Activated CD4-positive, alpha-beta memory T cell treated with anti-CD3 and anti-CD28 coated beads for 36 hours (primary cell): ENCODE measurements at regions not wholly inside any gene's neighbourhood (a gene's known extent, or its start where the extent isn't known, plus 50 kb on each side); places are given as distances from the start of the nearest gene placed in this dataset.

Source experiments
- CTCF ChIA-PET: fragments of 350-600 bp; sonication (Branson Sonifier 250); formaldehyde crosslinking; loops from one replicate; lab custom pipeline; 2021; ENCODE audit warnings: antibody characterized with exemption, inconsistent platforms; lab: Charles Lee
- POLR2A ChIA-PET: fragments of 350-600 bp; sonication (Branson Sonifier 250); formaldehyde crosslinking; loops from one replicate; lab custom pipeline; 2021; ENCODE audit warnings: antibody characterized with exemption; lab: Charles Lee
- DNase-seq: peaks from one replicate; pipeline ENCODE4 v3.0.0-alpha.2; 2020
- H3K27ac Mint-ChIP-seq: one replicate; pipeline ENCODE4 v1.8.0; 2021; ENCODE audit warnings: mixed read lengths
- H3K27me3 Mint-ChIP-seq: one replicate; pipeline ENCODE4 v1.8.0; 2021; ENCODE audit warnings: mixed read lengths
- H3K36me3 Mint-ChIP-seq: one replicate; pipeline ENCODE4 v1.8.0; 2021; ENCODE audit warnings: mixed read lengths
- H3K4me1 Mint-ChIP-seq: one replicate; pipeline ENCODE4 v1.8.0; 2021; ENCODE audit warnings: low read depth, mixed read lengths
- H3K4me3 Mint-ChIP-seq: one replicate; pipeline ENCODE4 v1.8.0; 2021; ENCODE audit warnings: mild to moderate bottlenecking, mixed read lengths
- H3K9me3 Mint-ChIP-seq: one replicate; pipeline ENCODE4 v1.8.0; 2021; ENCODE audit warnings: mixed read lengths
- intact Hi-C: fragments of 100-400 bp; cut with micrococcal nuclease; formaldehyde crosslinking; loops from one replicate; pipeline ENCODE4 v1.15.1; 2023

GRCh38 chr7:155911471-155912105 lies 99.3 kb upstream of the SHH start:
- ChIA-PET CTCF (no interaction called here), POLR2A (no interaction called here)
- intact Hi-C loops: no loop called here
- no peak overlapping the region for H3K4me3 Mint-ChIP-seq
- H3K27me3 Mint-ChIP-seq: no peaks in the 10 kb centered on the region
- DNase-seq: no peak
- H3K27ac Mint-ChIP-seq: no peak overlapping the region
- H3K36me3 Mint-ChIP-seq: no peaks in the 10 kb centered on the region
- no peaks in the 10 kb centered on the region for H3K4me1 Mint-ChIP-seq
- H3K9me3 Mint-ChIP-seq: peaks cover 24% of the 10 kb centered on the region

DNA sequence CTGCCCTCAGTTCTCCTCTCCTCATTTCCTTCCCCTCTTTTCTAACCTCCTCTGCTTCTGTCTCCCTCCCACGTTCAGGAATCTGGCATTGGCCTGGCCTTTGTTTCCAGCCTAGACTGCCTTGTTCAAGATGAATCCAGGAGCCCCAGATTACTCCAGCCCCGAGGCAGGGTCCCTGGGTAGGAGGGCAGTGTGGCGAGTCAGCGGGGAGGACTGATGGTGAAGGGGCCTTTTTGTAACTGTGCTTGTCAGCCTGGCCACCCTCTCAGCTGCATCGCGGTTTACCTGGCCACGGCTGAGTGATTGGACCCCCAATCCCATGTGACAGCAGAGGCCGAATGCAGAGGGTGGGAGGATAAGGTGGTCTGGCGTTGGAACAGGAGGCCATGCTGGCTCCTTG lies 96.1 kb upstream of the SHH start:
- CTCF ChIA-PET: no interaction called here
- Mint-ChIP-seq H3K27me3 (no peaks in the 10 kb centered on the region), H3K4me1 (no peaks in the 10 kb centered on the region), H3K36me3 (no peaks in the 10 kb centered on the region), H3K27ac (no peak overlapping the region), H3K9me3 (peaks cover 26% of the 10 kb centered on the region), H3K4me3 (no peak overlapping the region)
- DNase-seq: no peak
- intact Hi-C loops: no loop called here
- POLR2A ChIA-PET: no interaction called here

GRCh38 chr7:155907450-155908200 lies 95.4 kb upstream of the SHH start:
- Mint-ChIP-seq H3K27me3 (no peaks in the 10 kb centered on the region), H3K4me1 (no peaks in the 10 kb centered on the region), H3K27ac (no peak overlapping the region), H3K36me3 (no peaks in the 10 kb centered on the region), H3K4me3 (no peak overlapping the region), H3K9me3 (peaks cover 25% of the 10 kb centered on the region)
- ChIA-PET POLR2A (no interaction called here), CTCF (no interaction called here)
- intact Hi-C loops: no loop called here
- DNase-seq: no peak

- Mint-ChIP-seq H3K27ac (no peak overlapping the region), H3K36me3 (no peaks in the 10 kb centered on the region), H3K4me1 (no peaks in the 10 kb centered on the region), H3K27me3 (peaks cover 3% of the 10 kb centered on the region), H3K9me3 (peaks cover 2% of the 10 kb centered on the region), H3K4me3 (no peak overlapping the region)
- no peak for DNase-seq
- CTCF ChIA-PET: no interaction called here
- intact Hi-C loops: no loop called here
- POLR2A ChIA-PET: no interaction called here
Measured at GRCh38 chr7:155901176-155901575, 88.9 kb upstream of the SHH start.

- ChIA-PET POLR2A (no interaction called here), CTCF (no interaction called here)
- Mint-ChIP-seq H3K36me3 (no peaks in the 10 kb centered on the region), H3K27ac (no peak overlapping the region), H3K27me3 (peaks cover 3% of the 10 kb centered on the region), H3K4me1 (no peaks in the 10 kb centered on the region), H3K4me3 (no peak overlapping the region), H3K9me3 (peaks cover under 1% of the 10 kb centered on the region)
- intact Hi-C loops: no loop called here
- DNase-seq: no peak
Measured at GRCh38 chr7:155899596-155899995, 87.3 kb upstream of the SHH start.

DNA sequence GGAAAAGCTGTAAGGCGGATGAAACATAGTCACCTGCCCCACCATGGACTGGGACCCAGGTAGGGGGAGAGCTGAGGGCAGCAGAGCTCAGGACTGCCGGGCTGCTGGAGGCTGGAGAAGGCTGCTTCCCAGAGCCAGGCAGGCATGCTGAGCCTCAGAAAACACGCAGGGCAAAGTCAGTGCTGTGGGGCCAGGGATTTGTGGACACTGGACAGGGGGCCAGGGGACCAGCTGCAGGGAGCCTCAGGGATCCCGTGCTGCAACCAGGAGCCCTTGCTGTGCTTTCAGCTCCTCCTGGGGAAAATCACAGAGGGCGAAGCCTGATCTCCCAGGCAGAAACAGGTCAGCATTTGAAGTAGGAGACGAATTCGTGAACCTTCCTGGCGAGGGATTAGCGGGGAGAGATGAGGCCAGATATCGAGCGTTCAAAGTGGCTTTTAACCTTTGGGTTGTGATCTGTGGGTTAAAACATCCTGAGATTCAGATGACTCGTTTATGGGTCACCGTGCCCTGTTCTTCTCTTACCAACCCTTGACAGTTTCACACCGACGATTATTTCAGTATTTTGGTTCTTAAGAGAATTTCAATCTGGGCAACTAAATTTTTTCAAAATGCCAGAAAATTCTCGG lies 85.6 kb upstream of the SHH start:
- intact Hi-C loops: no loop called here
- Mint-ChIP-seq H3K36me3 (no peaks in the 10 kb centered on the region), H3K27me3 (peaks cover 3% of the 10 kb centered on the region), H3K27ac (no peak overlapping the region), H3K9me3 (no peaks in the 10 kb centered on the region), H3K4me1 (no peaks in the 10 kb centered on the region), H3K4me3 (no peak overlapping the region)
- no peak for DNase-seq
- ChIA-PET POLR2A (no interaction called here), CTCF (no interaction called here)

DNA sequence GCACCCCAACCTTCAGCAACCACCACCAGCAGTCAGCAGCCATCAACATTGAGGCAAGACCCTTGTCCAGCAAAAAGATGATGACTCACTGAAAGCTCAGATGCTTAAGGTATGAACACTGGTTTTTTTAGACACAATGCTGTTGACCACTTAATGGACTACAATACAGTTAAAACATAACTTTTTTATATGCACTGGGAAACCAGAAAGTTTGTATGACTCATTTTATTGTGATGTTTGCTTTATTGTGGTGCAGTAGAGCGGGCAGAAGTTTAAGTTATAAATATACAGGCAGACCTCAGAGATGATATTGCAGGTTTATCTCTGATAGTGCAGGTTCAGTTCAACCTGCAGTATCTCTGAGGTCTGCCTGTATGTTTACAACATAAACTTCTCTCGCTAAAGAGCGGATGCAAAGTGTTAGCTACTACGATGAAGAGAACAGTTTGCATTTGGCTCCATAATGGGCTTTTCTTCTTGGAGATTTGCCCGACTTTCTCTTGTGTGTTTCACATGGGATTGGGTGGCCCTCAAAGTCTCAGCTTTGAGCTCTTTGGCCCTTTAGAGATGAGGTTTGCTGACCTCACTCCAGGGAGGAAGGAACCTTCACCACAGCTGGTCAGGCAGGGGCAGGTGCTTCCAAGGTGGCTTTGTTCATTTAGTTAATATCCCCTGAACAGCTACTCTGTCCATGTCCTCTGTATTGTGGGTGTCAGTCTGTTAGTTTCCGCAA lies 84.4 kb upstream of the SHH start:
- intact Hi-C loops: no loop called here
- Mint-ChIP-seq H3K27ac (no peak overlapping the region), H3K9me3 (no peaks in the 10 kb centered on the region), H3K4me1 (no peaks in the 10 kb centered on the region), H3K4me3 (no peak overlapping the region), H3K27me3 (peaks cover 3% of the 10 kb centered on the region), H3K36me3 (no peaks in the 10 kb centered on the region)
- DNase-seq: no peak
- ChIA-PET CTCF (no interaction called here), POLR2A (no interaction called here)

DNA sequence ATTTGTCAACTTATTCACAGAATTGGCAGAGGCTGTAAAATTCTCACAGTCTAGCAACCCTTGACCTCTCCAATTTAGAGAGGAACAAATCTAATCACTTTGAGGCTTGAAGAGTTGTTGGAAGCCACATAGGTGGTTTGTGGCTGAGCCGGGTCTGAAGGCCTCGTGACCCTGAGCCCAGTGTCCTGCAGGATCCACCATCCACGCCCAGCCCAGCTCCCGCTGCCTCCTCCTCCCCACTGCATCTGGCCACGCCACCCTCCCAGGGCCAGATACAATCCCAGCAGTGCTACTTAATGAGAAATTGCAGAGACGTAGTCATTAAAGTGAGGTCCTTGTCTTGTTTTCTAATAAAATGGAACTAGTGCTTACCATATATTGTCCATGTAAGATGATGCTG lies 81.4 kb upstream of the SHH start:
- intact Hi-C loops: no loop called here
- ChIA-PET CTCF (no interaction called here), POLR2A (no interaction called here)
- Mint-ChIP-seq H3K27ac (no peak overlapping the region), H3K27me3 (peaks cover 3% of the 10 kb centered on the region), H3K4me1 (no peaks in the 10 kb centered on the region), H3K36me3 (no peaks in the 10 kb centered on the region), H3K4me3 (no peak overlapping the region), H3K9me3 (no peaks in the 10 kb centered on the region)
- no peak for DNase-seq

GRCh38 chr7:155893176-155893575 lies 80.9 kb upstream of the SHH start:
- Mint-ChIP-seq H3K27ac (no peak overlapping the region), H3K27me3 (peaks cover 3% of the 10 kb centered on the region), H3K36me3 (no peaks in the 10 kb centered on the region), H3K4me3 (no peak overlapping the region), H3K4me1 (no peaks in the 10 kb centered on the region), H3K9me3 (no peaks in the 10 kb centered on the region)
- intact Hi-C loops: no loop called here
- ChIA-PET CTCF (no interaction called here), POLR2A (no interaction called here)
- no peak for DNase-seq

DNA sequence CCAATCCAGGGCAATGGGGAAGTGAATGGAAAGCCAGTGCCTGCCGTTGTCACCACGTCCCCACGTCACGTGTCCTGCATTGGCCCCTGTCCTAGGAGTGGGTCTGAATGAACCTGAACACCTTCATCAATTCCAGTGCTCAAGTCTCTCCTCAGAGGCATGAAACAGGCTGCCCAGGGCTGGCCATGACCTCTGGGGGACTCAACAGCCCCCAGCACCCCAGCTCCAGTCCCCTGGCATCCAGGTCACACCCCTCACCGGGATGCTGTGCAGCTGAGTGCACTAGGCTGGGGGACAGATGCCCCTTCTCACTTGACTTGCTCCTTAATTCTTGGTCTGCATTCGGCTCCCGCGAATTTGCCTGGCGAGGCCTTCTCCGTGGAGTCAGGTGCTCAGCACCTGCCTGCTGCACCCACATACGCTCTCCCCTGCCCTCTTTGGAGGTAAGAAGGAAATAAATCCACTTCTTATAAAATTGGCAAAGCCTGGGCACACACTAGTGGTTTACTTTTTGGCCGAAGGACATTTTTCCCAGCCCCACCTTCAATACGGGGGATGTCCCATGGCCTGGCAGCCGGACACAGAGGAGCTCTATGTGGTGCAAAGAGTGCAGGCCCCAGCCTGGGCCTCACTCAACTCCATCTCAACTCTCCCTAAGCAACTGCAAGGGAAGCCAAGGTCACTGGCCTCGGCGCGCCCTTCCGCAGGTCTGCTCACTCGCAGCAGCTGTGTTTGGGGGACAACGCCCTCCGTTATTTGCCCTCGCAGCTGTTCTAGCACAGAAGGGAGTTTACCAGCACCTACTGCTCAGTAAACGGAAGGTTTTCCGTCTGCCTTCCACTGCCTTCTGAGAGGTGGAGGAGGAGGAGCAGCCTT lies 77.6 kb upstream of the SHH start:
- no peaks in the 10 kb centered on the region for H3K9me3 Mint-ChIP-seq
- no peaks in the 10 kb centered on the region for H3K36me3 Mint-ChIP-seq
- ChIA-PET CTCF (no interaction called here), POLR2A (no interaction called here)
- H3K27ac Mint-ChIP-seq: no peak overlapping the region
- H3K4me1 Mint-ChIP-seq: no peaks in the 10 kb centered on the region
- no peak for DNase-seq
- intact Hi-C loops: no loop called here
- no peak overlapping the region for H3K4me3 Mint-ChIP-seq
- peaks cover 3% of the 10 kb centered on the region for H3K27me3 Mint-ChIP-seq

DNA sequence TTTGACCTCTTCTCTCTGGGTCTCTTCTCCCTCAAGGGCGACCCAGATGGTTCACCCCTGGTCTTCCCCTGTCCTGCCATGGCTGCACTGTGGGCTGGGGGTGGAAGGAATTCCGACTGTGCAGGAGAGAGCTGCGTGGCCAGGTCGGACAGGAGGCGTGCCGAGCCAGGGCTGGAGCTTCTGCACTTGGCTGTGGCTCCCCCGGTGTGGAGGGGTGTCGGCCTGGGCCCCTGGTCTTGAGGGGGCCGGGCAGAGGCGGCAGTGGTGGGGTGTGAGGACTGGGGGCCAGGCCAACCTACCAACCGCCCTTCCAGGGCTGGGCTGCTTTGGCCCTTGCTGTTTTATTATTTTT lies 74.9 kb upstream of the SHH start:
- no peak overlapping the region for H3K4me3 Mint-ChIP-seq
- intact Hi-C loops: no loop called here
- no peaks in the 10 kb centered on the region for H3K9me3 Mint-ChIP-seq
- DNase-seq: no peak
- no peaks in the 10 kb centered on the region for H3K36me3 Mint-ChIP-seq
- no peaks in the 10 kb centered on the region for H3K4me1 Mint-ChIP-seq
- ChIA-PET POLR2A (no interaction called here), CTCF (no interaction called here)
- peaks cover 5% of the 10 kb centered on the region for H3K27me3 Mint-ChIP-seq
- no peak overlapping the region for H3K27ac Mint-ChIP-seq
